GM12874 (cell line): ENCODE measurements at regions not wholly inside any gene's neighbourhood (a gene's known extent, or its start where the extent isn't known, plus 50 kb on each side); places are given as distances from the start of the nearest gene placed in this dataset.

Source experiments
- CTCF ChIP-seq: IDR thresholded peaks from 2 replicates; pipeline ENCODE4 v1.5.1; 2011; ENCODE audit warnings: low read depth, mild to moderate bottlenecking, control low read depth, low read length, moderate library complexity; ENCODE audit not compliant: insufficient read depth

- no peak for TF ChIP-seq CTCF
Observed at GRCh38 chr2:150618245-150618895, 130.9 kb upstream of the RND3 start.

GRCh38 chr2:150617351-150617978, 130.0 kb upstream of the RND3 start:
- TF ChIP-seq CTCF = no peak

GRCh38 chr2:150612957-150613710, 125.7 kb upstream of the RND3 start:
- TF ChIP-seq CTCF = no peak

- TF ChIP-seq CTCF = peak; percentile 29; the same call in 1 of the 2 replicates
Observed at GRCh38 chr2:150610670-150611279, 123.3 kb upstream of the RND3 start.

GRCh38 chr2:150609831-150610582, 122.5 kb upstream of the RND3 start:
- TF ChIP-seq CTCF = no peak

- no peak for TF ChIP-seq CTCF
Observed at GRCh38 chr2:150608341-150608740, 120.9 kb upstream of the RND3 start.
